GM18519 (cell line): ENCODE measurements at regions not wholly inside any gene's neighbourhood (a gene's known extent, or its start where the extent isn't known, plus 50 kb on each side); places are given as distances from the start of the nearest gene placed in this dataset.
"Not testable (repeated sequence)": the region's sequence is repeated elsewhere in the genome, so short reads cannot be mapped to it uniquely, and the experiment has no call there.

Experiments
- ATAC-seq: cut with Tn5 transposase; IDR thresholded peaks from one replicate; pipeline ENCODE4 v1.9.1; 2021; ENCODE audit warnings: mild to moderate bottlenecking, moderate library complexity; ENCODE audit not compliant: unreplicated experiment, low FRiP score

DNA sequence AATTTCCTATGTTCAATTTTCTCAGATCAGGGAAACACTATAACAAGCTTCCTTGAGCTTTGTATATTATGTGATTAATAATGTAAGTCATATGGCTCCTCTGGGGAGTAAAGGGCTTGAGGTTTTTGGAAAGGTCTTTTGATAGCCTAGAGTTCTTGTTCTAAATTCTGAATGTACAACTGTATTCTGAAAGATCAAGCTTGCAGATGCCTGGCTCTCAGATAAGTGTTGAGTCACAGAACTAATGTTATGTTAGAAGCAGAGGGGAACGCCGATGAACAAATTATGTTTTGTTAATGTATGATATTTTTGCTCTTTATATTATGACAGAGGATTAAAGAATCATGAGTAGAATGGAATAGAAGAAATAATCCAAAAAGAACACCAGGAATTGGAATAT lies 170.1 kb downstream of the RPRM start:
- ATAC-seq, result no peak

GRCh38 chr2:153307223-153307622 lies 171.3 kb downstream of the RPRM start:
- no peak for ATAC-seq

- no peak for ATAC-seq
These were observed 178.8 kb downstream of the RPRM start for GRCh38 chr2:153299809-153300208.

DNA sequence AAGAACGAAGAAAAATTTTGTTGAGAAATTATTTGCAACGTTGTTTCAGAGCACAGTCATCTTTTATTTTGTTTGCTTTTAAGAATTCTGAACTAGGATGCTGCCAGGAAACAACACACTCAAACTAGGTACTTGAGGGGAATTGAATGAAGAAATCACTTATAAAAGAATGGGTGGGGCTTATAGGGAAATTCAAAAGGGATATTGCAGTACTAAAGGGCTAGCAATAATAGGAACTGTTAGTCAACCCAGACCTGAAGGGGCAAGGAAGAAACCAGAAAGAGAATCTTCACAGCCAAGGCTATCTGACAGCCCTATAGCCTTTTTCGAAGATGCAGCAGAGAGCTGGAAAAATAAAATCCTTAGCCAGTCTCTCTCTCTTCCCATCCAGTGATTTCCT lies 179.3 kb downstream of the RPRM start:
- ATAC-seq, result no peak

GRCh38 chr2:153294199-153294786 lies 184.3 kb downstream of the RPRM start:
- no peak for ATAC-seq

DNA sequence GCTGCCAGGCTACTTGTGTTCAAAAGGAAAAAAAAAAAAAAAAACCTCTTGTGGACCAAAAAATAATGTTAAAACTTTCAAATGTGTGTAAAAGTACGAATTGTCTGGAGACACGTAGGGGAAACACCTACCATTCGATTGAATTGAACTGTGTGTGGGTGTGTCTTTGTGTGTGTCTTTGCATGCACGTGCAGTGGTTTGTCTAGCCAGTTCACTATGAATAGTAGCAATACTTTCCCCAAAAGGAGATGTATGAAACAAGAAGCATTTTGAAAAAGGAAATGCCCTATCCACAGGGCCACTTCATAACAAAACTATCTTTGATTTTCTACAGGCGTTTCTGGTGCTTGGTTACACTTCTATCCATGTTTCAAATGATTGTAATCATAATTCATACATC lies 186.8 kb downstream of the RPRM start:
- ATAC-seq, result peak; percentile 47

GRCh38 chr2:153287109-153287801 lies 191.3 kb downstream of the RPRM start:
- ATAC-seq, result peak; percentile 42

DNA sequence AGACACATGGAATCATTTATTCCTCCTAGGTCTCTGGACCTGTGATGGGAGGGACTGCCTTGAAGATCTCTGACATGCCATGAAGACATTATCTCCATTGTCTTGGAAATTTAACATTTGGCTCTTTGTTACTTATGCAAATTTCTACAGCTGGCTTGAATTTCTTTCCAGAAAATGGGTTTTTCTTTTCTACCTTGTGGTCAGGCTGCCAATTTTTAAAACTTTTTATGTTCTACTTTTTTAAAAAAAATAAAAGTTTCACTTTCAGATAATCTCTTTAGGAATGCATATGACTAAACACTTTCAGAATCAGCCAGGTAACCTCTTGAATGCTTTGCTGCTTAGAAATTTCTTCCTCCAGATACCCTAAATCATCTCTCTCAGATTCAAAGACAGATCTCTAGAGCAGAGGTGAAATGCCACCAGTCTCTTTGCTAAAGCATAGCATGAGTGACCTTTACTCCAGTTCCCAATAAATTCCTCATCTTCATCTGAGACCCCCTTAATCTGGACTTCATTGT lies 209.6 kb downstream of the RPRM start:
- no peak for ATAC-seq

GRCh38 chr2:153256876-153257275 lies 221.7 kb downstream of the RPRM start:
- not testable (repeated sequence) for ATAC-seq

DNA sequence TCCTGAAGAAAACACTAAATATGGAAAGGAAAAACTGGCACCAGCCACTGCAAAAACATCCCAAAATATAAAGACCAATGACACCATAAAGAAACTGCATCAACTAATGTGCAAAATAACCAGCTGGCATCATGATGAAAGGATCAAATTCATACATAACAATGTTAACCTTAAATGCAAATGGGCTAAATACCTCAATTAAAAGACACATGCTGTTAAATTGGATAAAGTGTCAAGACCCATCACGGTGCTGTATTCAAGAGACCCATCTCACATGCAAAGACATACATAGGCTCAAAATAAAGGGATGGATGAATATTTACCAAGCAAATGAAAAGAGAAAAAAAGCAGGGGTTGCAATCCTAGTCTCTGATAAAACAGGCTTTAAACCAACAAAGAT lies 231.9 kb downstream of the RPRM start:
- not testable (repeated sequence) for ATAC-seq

DNA sequence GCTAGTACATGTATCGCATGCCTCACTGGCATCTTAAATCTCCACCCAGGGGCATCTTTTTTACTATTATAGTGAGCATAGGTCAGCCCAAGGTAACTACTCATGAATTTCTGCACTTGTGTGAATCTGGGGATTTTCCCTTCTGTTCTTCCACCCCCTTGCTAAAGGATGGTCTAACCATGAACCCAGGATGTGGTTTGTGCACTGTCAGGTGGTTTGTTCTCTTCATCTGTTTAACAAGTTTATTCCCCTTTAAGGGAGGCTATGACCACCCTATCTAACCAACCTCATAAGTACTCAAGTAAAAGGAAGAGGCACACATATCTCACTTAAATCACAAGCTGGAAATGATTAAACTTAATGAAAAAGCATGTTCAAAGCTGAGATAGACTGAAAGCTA lies 243.0 kb downstream of the RPRM start:
- ATAC-seq, result peak; percentile 84

DNA sequence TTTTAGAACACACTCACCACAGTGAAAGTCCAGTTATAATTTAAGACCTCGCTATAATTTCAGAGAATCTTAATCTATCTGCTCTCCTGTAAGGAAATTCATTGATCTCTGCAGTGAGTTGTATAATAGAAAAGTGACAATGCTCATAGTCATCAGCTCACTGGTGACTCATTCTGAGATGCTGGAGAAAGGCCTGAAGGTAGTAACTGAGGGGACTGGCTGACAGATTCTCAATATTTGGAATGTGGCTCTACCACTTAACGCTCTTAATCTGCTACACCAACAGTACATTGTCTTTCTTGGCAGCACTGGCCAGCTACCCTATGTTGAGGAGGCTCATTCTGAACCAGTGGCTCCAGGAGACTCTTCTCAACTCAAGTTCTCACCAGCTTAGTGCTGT lies 246.1 kb downstream of the RPRM start:
- ATAC-seq, result no peak

GRCh38 chr2:153230977-153231376 lies 247.6 kb downstream of the RPRM start:
- no peak for ATAC-seq

GRCh38 chr2:153228904-153229303 lies 249.7 kb downstream of the RPRM start:
- ATAC-seq, result no peak

- no peak for ATAC-seq
These were observed 250.6 kb downstream of the RPRM start for GRCh38 chr2:153227981-153228380.

- ATAC-seq, result no peak
These were observed 256.1 kb downstream of the RPRM start for GRCh38 chr2:153222231-153223165.

GRCh38 chr2:153221506-153221905 lies 257.1 kb downstream of the RPRM start:
- no peak for ATAC-seq

GRCh38 chr2:153221087-153221486 lies 257.5 kb downstream of the RPRM start:
- no peak for ATAC-seq

GRCh38 chr2:153218851-153219250 lies 259.7 kb downstream of the RPRM start:
- ATAC-seq, result no peak

DNA sequence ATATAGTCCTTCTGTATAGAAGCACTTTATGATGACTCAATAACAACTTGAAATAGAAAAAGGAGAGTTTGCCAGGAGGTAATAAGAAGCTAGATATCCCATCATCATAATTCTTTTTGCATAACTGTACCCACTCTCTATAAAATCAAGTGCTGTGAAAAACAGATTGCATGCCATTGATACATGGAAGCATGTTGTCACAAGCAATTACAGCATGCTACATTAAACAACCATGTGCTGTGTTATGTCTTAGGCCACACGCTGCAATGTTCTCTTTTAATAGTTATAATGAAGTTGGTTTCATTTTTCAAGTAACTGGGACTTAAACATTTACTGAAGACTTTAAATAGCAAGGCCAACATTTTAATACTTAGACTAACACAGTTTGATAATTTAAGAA lies 264.2 kb downstream of the RPRM start:
- no peak for ATAC-seq

DNA sequence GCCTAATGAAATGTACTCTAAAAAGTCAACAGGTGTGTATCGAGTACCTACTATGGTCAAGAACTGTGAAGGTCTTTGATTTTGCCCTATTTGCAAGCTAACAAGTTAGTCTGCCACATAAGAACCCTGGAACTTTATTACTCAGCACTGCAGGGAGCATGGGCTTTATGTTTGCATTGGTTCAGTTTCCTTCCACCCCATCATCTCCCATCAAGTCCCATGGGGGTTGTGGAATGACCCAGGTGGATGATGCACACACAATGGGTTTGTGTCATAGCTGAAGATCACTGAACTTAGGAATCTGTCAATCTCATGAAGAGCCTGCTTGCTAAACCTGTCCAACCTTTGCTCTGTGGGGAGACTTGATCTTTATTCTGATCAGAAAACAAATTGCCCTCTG lies 265.5 kb downstream of the RPRM start:
- ATAC-seq, result no peak
